ENCODE measurements at regions not wholly inside any gene's neighbourhood (a gene's known extent, or its start where the extent isn't known, plus 50 kb on each side); places are given as distances from the start of the nearest gene placed in this dataset.

DNA sequence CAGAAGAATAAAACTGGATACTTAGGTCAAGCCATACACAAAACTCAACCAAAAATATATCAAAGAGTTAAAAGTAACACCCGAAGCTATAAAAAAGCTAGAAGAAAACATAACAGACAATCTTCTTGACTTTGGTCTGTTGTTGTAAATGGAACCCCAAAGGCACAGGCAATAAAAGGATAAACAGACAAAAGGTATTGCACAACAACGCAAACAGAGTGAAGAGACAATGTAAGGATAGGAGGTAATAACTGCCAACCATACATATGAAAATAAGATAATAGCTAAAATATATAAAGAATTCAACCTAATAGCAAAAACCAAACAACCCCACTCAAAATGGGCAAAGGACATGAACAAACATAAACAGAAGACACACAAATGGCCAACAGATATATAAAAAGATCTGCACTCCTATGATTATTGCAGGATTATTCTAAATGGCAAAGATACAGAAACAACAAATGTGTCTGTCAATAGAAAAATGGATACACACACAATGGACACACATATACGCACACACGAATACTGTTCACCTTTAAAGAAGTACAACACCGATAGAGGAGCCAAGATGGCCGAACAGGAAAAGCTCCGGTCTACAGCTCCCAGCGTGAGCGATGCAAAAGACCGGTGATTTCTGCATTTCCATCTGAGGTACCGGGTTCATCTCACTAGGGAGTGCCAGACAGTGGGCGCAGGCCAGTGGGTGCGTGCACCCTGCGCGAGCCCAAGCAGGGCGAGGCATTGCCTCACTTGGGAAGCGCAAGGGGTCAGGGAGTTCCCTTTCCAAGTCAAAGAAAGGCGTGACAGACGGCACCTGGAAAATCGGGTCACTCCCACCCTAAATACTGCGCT is 1137.1 kb downstream of the FSCB start:
- TF ChIP-seq, protein P1, sequence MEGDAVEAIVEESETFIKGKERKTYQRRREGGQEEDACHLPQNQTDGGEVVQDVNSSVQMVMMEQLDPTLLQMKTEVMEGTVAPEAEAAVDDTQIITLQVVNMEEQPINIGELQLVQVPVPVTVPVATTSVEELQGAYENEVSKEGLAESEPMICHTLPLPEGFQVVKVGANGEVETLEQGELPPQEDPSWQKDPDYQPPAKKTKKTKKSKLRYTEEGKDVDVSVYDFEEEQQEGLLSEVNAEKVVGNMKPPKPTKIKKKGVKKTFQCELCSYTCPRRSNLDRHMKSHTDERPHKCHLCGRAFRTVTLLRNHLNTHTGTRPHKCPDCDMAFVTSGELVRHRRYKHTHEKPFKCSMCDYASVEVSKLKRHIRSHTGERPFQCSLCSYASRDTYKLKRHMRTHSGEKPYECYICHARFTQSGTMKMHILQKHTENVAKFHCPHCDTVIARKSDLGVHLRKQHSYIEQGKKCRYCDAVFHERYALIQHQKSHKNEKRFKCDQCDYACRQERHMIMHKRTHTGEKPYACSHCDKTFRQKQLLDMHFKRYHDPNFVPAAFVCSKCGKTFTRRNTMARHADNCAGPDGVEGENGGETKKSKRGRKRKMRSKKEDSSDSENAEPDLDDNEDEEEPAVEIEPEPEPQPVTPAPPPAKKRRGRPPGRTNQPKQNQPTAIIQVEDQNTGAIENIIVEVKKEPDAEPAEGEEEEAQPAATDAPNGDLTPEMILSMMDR (IDR thresholded peaks at IDR 0.05), result no peak
- no peak for TF ChIP-seq POLR2AphosphoS5 (IDR thresholded peaks at IDR 0.05; ENCODE audit: low read depth, low read length)
- TF ChIP-seq TCF7L2 (IDR thresholded peaks at IDR 0.05; ENCODE audit: low read depth, low read length), result no peak
- TF ChIP-seq SIN3A (IDR thresholded peaks at IDR 0.05; ENCODE audit: borderline replicate concordance, insufficient read depth, low read depth, low read length), result no peak
- TF ChIP-seq, protein P2, sequence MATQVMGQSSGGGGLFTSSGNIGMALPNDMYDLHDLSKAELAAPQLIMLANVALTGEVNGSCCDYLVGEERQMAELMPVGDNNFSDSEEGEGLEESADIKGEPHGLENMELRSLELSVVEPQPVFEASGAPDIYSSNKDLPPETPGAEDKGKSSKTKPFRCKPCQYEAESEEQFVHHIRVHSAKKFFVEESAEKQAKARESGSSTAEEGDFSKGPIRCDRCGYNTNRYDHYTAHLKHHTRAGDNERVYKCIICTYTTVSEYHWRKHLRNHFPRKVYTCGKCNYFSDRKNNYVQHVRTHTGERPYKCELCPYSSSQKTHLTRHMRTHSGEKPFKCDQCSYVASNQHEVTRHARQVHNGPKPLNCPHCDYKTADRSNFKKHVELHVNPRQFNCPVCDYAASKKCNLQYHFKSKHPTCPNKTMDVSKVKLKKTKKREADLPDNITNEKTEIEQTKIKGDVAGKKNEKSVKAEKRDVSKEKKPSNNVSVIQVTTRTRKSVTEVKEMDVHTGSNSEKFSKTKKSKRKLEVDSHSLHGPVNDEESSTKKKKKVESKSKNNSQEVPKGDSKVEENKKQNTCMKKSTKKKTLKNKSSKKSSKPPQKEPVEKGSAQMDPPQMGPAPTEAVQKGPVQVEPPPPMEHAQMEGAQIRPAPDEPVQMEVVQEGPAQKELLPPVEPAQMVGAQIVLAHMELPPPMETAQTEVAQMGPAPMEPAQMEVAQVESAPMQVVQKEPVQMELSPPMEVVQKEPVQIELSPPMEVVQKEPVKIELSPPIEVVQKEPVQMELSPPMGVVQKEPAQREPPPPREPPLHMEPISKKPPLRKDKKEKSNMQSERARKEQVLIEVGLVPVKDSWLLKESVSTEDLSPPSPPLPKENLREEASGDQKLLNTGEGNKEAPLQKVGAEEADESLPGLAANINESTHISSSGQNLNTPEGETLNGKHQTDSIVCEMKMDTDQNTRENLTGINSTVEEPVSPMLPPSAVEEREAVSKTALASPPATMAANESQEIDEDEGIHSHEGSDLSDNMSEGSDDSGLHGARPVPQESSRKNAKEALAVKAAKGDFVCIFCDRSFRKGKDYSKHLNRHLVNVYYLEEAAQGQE (IDR thresholded peaks at IDR 0.05; ENCODE audit: insufficient read depth in 1 of 2, low read depth in 2 of 2, low read length in 1 of 2), result no peak

Data from Panc1 (cell line).